SK-N-SH treated with all-trans-retinoic acid at 6 μM for 48 hours (cell line): ENCODE measurements at regions not wholly inside any gene's neighbourhood (a gene's known extent, or its start where the extent isn't known, plus 50 kb on each side); places are given as distances from the start of the nearest gene placed in this dataset.

ENCODE experiments used
- BACH2 ChIP-seq: fragments of 250-450 bp; sonication (Bioruptor Pico); IDR thresholded peaks from 2 replicates; pipeline ENCODE4 v1.9.0; 2021; ENCODE audit warnings: mild to moderate bottlenecking, borderline replicate concordance
- ESRRG ChIP-seq: fragments of 250-450 bp; sonication (Bioruptor Pico); IDR thresholded peaks from 2 replicates; pipeline ENCODE4 v1.6.1; 2021; ENCODE audit warnings: mild to moderate bottlenecking
- GLIS3 ChIP-seq: fragments of 250-450 bp; sonication (Bioruptor Pico); IDR thresholded peaks from 2 replicates; pipeline ENCODE4 v1.5.0; 2020; ENCODE audit warnings: mild to moderate bottlenecking, moderate library complexity

DNA sequence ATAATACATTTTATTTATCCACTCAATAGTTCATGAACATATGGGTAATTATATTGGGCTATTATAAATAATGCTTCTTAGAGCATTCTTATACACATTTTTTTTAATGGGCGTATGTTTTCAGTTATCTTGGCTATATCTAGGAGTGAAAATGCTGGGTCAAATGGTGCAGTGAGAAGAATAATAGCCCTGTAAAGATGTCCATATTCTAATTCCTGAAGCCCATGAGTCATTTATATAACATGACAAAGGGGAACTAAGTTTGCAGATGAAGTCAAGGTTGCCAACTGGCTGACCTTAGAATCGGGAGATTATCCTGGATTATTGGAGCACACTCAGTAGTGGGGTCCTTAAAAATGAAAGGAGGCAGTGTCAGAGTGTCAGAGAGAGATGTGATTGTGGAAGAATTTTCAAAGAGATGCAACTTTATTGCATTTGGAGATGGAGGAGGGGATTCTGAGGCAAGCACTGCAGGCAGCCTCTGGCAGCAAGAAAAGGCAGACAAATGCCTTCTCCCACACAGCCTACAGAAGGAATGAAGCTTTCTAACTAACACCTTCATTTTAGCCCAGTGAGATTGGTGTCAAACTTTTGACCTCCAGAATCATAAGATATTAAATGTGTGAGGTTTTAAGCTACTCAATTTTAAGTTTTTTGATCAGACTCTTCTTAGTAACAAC is 106.1 kb upstream of the HS3ST1 start:
- no peak for TF ChIP-seq ESRRG (CRISPR knock-in tag)
- TF ChIP-seq BACH2 (CRISPR knock-in tag), result no peak
- TF ChIP-seq GLIS3 (CRISPR knock-in tag), result no peak
